ENCODE measurements at regions not wholly inside any gene's neighbourhood (a gene's known extent, or its start where the extent isn't known, plus 50 kb on each side); places are given as distances from the start of the nearest gene placed in this dataset.

GRCh38 chr12:84075991-84076390, 836.6 kb downstream of the SLC6A15 start:
- Histone ChIP-seq H3K27ac (ENCODE audit: low read depth, low read length) (no peak overlapping the region), H3K4me1 (ENCODE audit: control insufficient read depth in 2 of 2, insufficient read depth in 2 of 2, low read length in 2 of 2) (no peaks in the 10 kb centered on the region), H3K27me3 (ENCODE audit: control insufficient read depth in 2 of 2, insufficient read depth in 2 of 2, low read length in 2 of 2) (no peaks in the 10 kb centered on the region), H3K9me3 (ENCODE audit: control insufficient read depth in 2 of 3, low read length in 3 of 3) (no peaks in the 10 kb centered on the region), H3K4me3 (ENCODE audit: low read length) (no peak overlapping the region), H3K36me3 (ENCODE audit: control insufficient read depth in 2 of 3, insufficient read depth in 3 of 3, low read length in 3 of 3) (no peaks in the 10 kb centered on the region)
- H3K4me3 Mint-ChIP-seq, result no peak overlapping the region
- H3K4me1 Mint-ChIP-seq, result no peaks in the 10 kb centered on the region
- intact Hi-C loops (cut with micrococcal nuclease), result no loop called here
- no peak for ATAC-seq
- DNase-seq, result no peak
- ChIA-PET CTCF (no interaction called here), POLR2A (no interaction called here)
- H3K36me3 Mint-ChIP-seq, result no peaks in the 10 kb centered on the region
- H3K27me3 Mint-ChIP-seq, result no peaks in the 10 kb centered on the region
- peaks cover 0 to 18% (median 8%) of the 10 kb centered on the region in 11 donors for H3K9me3 Mint-ChIP-seq
- H3K27ac Mint-ChIP-seq, result no peak overlapping the region

GRCh38 chr12:84073401-84073800, 839.2 kb downstream of the SLC6A15 start:
- intact Hi-C loops (cut with micrococcal nuclease), result no loop called here
- H3K36me3 ChIP-seq (ENCODE audit: control insufficient read depth in 2 of 3, insufficient read depth in 3 of 3, low read length in 3 of 3), result no peaks in the 10 kb centered on the region
- ChIA-PET POLR2A (no interaction called here), CTCF (no interaction called here)
- no peak overlapping the region for H3K4me3 ChIP-seq (ENCODE audit: low read length)
- no peaks in the 10 kb centered on the region for H3K27me3 ChIP-seq (ENCODE audit: control insufficient read depth in 2 of 2, insufficient read depth in 2 of 2, low read length in 2 of 2)
- H3K27me3 Mint-ChIP-seq, result no peaks in the 10 kb centered on the region
- H3K9me3 Mint-ChIP-seq, result peaks cover 2 to 24% (median 8%) of the 10 kb centered on the region in 11 donors
- no peak overlapping the region for H3K4me3 Mint-ChIP-seq
- H3K27ac Mint-ChIP-seq, result no peak overlapping the region
- H3K9me3 ChIP-seq (ENCODE audit: control insufficient read depth in 2 of 3, low read length in 3 of 3), result no peaks in the 10 kb centered on the region
- ATAC-seq (no peak), DNase-seq (no peak)
- no peaks in the 10 kb centered on the region for H3K4me1 Mint-ChIP-seq
- H3K27ac ChIP-seq (ENCODE audit: low read depth, low read length), result no peak overlapping the region
- no peaks in the 10 kb centered on the region for H3K36me3 Mint-ChIP-seq
- H3K4me1 ChIP-seq (ENCODE audit: control insufficient read depth in 2 of 2, insufficient read depth in 2 of 2, low read length in 2 of 2), result no peaks in the 10 kb centered on the region

GRCh38 chr12:84072961-84073360, 839.6 kb downstream of the SLC6A15 start:
- DNase-seq, result no peak
- peaks cover 2 to 24% (median 7%) of the 10 kb centered on the region in 11 donors for H3K9me3 Mint-ChIP-seq
- H3K4me3 Mint-ChIP-seq, result no peak overlapping the region
- POLR2A ChIA-PET, result no interaction called here
- H3K27me3 ChIP-seq (ENCODE audit: control insufficient read depth in 2 of 2, insufficient read depth in 2 of 2, low read length in 2 of 2), result no peaks in the 10 kb centered on the region
- H3K4me3 ChIP-seq (ENCODE audit: low read length), result no peak overlapping the region
- intact Hi-C loops (cut with micrococcal nuclease), result no loop called here
- no peaks in the 10 kb centered on the region for H3K4me1 Mint-ChIP-seq
- H3K27ac ChIP-seq (ENCODE audit: low read depth, low read length), result no peak overlapping the region
- CTCF ChIA-PET, result no interaction called here
- no peaks in the 10 kb centered on the region for H3K9me3 ChIP-seq (ENCODE audit: control insufficient read depth in 2 of 3, low read length in 3 of 3)
- no peaks in the 10 kb centered on the region for H3K36me3 ChIP-seq (ENCODE audit: control insufficient read depth in 2 of 3, insufficient read depth in 3 of 3, low read length in 3 of 3)
- H3K27ac Mint-ChIP-seq, result no peak overlapping the region
- H3K4me1 ChIP-seq (ENCODE audit: control insufficient read depth in 2 of 2, insufficient read depth in 2 of 2, low read length in 2 of 2), result no peaks in the 10 kb centered on the region
- no peaks in the 10 kb centered on the region for H3K36me3 Mint-ChIP-seq
- H3K27me3 Mint-ChIP-seq, result no peaks in the 10 kb centered on the region
- ATAC-seq, result no peak

- no peaks in the 10 kb centered on the region for H3K36me3 Mint-ChIP-seq
- intact Hi-C loops (cut with micrococcal nuclease), result no loop called here
- ATAC-seq, result no peak
- H3K9me3 Mint-ChIP-seq, result peaks cover 2 to 22% (median 8%) of the 10 kb centered on the region in 11 donors
- no peaks in the 10 kb centered on the region for H3K27me3 ChIP-seq (ENCODE audit: control insufficient read depth in 2 of 2, insufficient read depth in 2 of 2, low read length in 2 of 2)
- no peaks in the 10 kb centered on the region for H3K9me3 ChIP-seq (ENCODE audit: control insufficient read depth in 2 of 3, low read length in 3 of 3)
- no peaks in the 10 kb centered on the region for H3K4me1 Mint-ChIP-seq
- H3K27me3 Mint-ChIP-seq, result no peaks in the 10 kb centered on the region
- no peaks in the 10 kb centered on the region for H3K36me3 ChIP-seq (ENCODE audit: control insufficient read depth in 2 of 3, insufficient read depth in 3 of 3, low read length in 3 of 3)
- ChIA-PET CTCF (no interaction called here), POLR2A (no interaction called here)
- H3K27ac Mint-ChIP-seq, result no peak overlapping the region
- no peak for DNase-seq
- H3K4me3 ChIP-seq (ENCODE audit: low read length), result no peak overlapping the region
- no peak overlapping the region for H3K4me3 Mint-ChIP-seq
- no peak overlapping the region for H3K27ac ChIP-seq (ENCODE audit: low read depth, low read length)
- H3K4me1 ChIP-seq (ENCODE audit: control insufficient read depth in 2 of 2, insufficient read depth in 2 of 2, low read length in 2 of 2), result no peaks in the 10 kb centered on the region
These were observed 842.3 kb downstream of the SLC6A15 start for GRCh38 chr12:84070292-84070691.

- DNase-seq (no peak), ATAC-seq (no peak)
- H3K36me3 ChIP-seq (ENCODE audit: control insufficient read depth in 2 of 3, insufficient read depth in 3 of 3, low read length in 3 of 3), result no peaks in the 10 kb centered on the region
- intact Hi-C loops (cut with micrococcal nuclease), result no loop called here
- H3K27me3 ChIP-seq (ENCODE audit: control insufficient read depth in 2 of 2, insufficient read depth in 2 of 2, low read length in 2 of 2), result no peaks in the 10 kb centered on the region
- H3K9me3 ChIP-seq (ENCODE audit: control insufficient read depth in 2 of 3, low read length in 3 of 3), result no peaks in the 10 kb centered on the region
- no peaks in the 10 kb centered on the region for H3K4me1 ChIP-seq (ENCODE audit: control insufficient read depth in 2 of 2, insufficient read depth in 2 of 2, low read length in 2 of 2)
- no peaks in the 10 kb centered on the region for H3K27me3 Mint-ChIP-seq
- POLR2A ChIA-PET, result no interaction called here
- no peak overlapping the region for H3K27ac Mint-ChIP-seq
- H3K4me3 ChIP-seq (ENCODE audit: low read length), result no peak overlapping the region
- H3K9me3 Mint-ChIP-seq, result peaks cover 2 to 26% (median 8%) of the 10 kb centered on the region in 11 donors
- H3K27ac ChIP-seq (ENCODE audit: low read depth, low read length), result no peak overlapping the region
- no peaks in the 10 kb centered on the region for H3K36me3 Mint-ChIP-seq
- H3K4me3 Mint-ChIP-seq, result no peak overlapping the region
- CTCF ChIA-PET, result no interaction called here
- no peaks in the 10 kb centered on the region for H3K4me1 Mint-ChIP-seq
These were observed 842.9 kb downstream of the SLC6A15 start for GRCh38 chr12:84069699-84070098.

DNA sequence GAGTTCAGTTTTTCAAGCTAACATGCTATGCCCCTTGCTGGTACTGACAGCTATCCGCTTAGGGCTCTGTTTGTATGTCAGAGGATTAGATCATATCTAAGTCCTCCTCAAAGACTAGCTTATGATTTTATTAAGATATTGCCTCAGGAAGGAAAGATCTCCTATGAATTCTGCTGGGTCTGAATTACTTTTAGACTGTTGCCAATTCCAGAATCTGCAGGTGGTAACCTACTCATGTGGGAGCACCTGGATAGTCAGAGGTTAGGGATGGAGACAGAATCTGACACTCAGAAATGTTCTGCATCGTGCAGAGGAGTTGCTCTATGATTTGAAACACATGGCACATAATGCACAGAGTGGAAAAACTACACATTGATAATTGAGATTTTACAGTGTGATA, 843.4 kb downstream of the SLC6A15 start:
- Histone ChIP-seq H3K4me3 (ENCODE audit: low read length) (no peak overlapping the region), H3K4me1 (ENCODE audit: control insufficient read depth in 2 of 2, insufficient read depth in 2 of 2, low read length in 2 of 2) (no peaks in the 10 kb centered on the region), H3K27ac (ENCODE audit: low read depth, low read length) (no peak overlapping the region), H3K27me3 (ENCODE audit: control insufficient read depth in 2 of 2, insufficient read depth in 2 of 2, low read length in 2 of 2) (no peaks in the 10 kb centered on the region), H3K9me3 (ENCODE audit: control insufficient read depth in 2 of 3, low read length in 3 of 3) (no peaks in the 10 kb centered on the region), H3K36me3 (ENCODE audit: control insufficient read depth in 2 of 3, insufficient read depth in 3 of 3, low read length in 3 of 3) (no peaks in the 10 kb centered on the region)
- H3K4me3 Mint-ChIP-seq, result no peak overlapping the region
- DNase-seq (no peak), ATAC-seq (no peak)
- no peaks in the 10 kb centered on the region for H3K4me1 Mint-ChIP-seq
- intact Hi-C loops (cut with micrococcal nuclease), result no loop called here
- no peaks in the 10 kb centered on the region for H3K27me3 Mint-ChIP-seq
- ChIA-PET CTCF (no interaction called here), POLR2A (no interaction called here)
- no peak overlapping the region for H3K27ac Mint-ChIP-seq
- H3K36me3 Mint-ChIP-seq, result no peaks in the 10 kb centered on the region
- H3K9me3 Mint-ChIP-seq, result peaks cover 1 to 26% (median 6%) of the 10 kb centered on the region in 11 donors

DNA sequence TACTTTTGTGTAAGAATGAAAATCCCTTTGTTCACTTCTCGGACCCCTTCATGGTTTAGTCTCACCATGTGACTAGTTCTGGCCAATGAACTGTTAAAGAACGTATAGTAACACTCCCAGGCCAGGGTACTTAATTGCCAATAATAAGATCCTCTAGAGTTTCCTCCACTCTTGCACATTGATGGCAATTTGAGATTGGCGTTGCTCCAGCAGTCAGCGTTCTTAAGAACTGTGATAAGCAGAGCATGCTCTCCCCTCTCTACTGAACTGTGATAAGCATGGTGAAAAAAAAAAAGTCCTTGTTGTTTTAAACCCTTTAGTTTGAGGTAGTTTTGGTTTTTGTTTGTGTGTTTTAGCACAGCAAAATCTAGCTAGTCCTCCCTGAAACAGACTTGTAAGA, 854.5 kb downstream of the SLC6A15 start:
- H3K4me1 Mint-ChIP-seq, result no peaks in the 10 kb centered on the region
- H3K27ac Mint-ChIP-seq, result no peak overlapping the region
- Histone ChIP-seq H3K9me3 (ENCODE audit: control insufficient read depth in 2 of 3, low read length in 3 of 3) (no peaks in the 10 kb centered on the region), H3K4me1 (ENCODE audit: control insufficient read depth in 2 of 2, insufficient read depth in 2 of 2, low read length in 2 of 2) (no peaks in the 10 kb centered on the region), H3K27me3 (ENCODE audit: control insufficient read depth in 2 of 2, insufficient read depth in 2 of 2, low read length in 2 of 2) (no peaks in the 10 kb centered on the region), H3K27ac (ENCODE audit: low read depth, low read length) (no peak overlapping the region), H3K36me3 (ENCODE audit: control insufficient read depth in 2 of 3, insufficient read depth in 3 of 3, low read length in 3 of 3) (no peaks in the 10 kb centered on the region), H3K4me3 (ENCODE audit: low read length) (no peak overlapping the region)
- ChIA-PET POLR2A (no interaction called here), CTCF (no interaction called here)
- DNase-seq (no peak), ATAC-seq (no peak)
- H3K9me3 Mint-ChIP-seq, result peaks cover 0 to 14% (median 5%) of the 10 kb centered on the region in 11 donors
- no peaks in the 10 kb centered on the region for H3K27me3 Mint-ChIP-seq
- H3K4me3 Mint-ChIP-seq, result no peak overlapping the region
- intact Hi-C loops (cut with micrococcal nuclease), result no loop called here
- H3K36me3 Mint-ChIP-seq, result no peaks in the 10 kb centered on the region
